ENCODE measurements at regions not wholly inside any gene's neighbourhood (a gene's known extent, or its start where the extent isn't known, plus 50 kb on each side); places are given as distances from the start of the nearest gene placed in this dataset.

DNA sequence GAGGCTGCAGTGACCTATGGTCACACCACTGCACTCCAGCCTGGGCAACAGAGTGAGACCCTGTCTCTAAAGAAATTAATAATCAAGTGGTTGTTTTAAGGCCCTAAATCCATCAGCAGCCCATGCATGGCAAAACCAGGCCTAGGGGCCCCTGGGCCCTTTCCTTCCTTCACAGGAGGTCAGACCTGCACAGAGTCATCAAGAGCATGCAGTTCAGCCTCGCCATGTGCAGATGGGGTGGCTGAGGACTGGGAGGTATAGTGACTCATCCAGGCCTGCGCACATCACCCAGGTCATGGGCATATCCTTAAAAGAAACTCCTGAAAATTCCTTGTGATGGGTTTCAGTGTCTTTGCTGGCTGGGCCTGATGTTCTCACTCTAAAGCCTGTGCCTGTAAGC, 72.4 kb upstream of the AMZ2 start:
- Histone ChIP-seq H3K27ac (no peak overlapping the region), H3K27me3 (peaks cover under 1% of the 10 kb centered on the region), H3K4me3 (ENCODE audit: low read depth in 1 of 2, low read length in 1 of 2) (no peak overlapping the region), H3K9me3 (no peaks in the 10 kb centered on the region), H3K36me3 (no peaks in the 10 kb centered on the region), H3K4me1 (ENCODE audit: control insufficient read depth in 1 of 2, insufficient read depth in 1 of 2, low read depth in 1 of 2, low read length in 1 of 2) (no peaks in the 10 kb centered on the region)
- no peak for TF ChIP-seq CTCF (IDR thresholded peaks at IDR 0.05)

- Histone ChIP-seq H3K27ac (no peak overlapping the region), H3K36me3 (no peaks in the 10 kb centered on the region), H3K9me3 (no peaks in the 10 kb centered on the region), H3K27me3 (peaks cover 4% of the 10 kb centered on the region), H3K4me1 (ENCODE audit: control insufficient read depth in 1 of 2, insufficient read depth in 1 of 2, low read depth in 1 of 2, low read length in 1 of 2) (no peaks in the 10 kb centered on the region), H3K4me3 (ENCODE audit: low read depth in 1 of 2, low read length in 1 of 2) (no peak overlapping the region)
- TF ChIP-seq CTCF (IDR thresholded peaks at IDR 0.05), result no peak
These were observed 71.9 kb upstream of the AMZ2 start for GRCh38 chr17:68175905-68176304.

- no peak for TF ChIP-seq CTCF (IDR thresholded peaks at IDR 0.05)
- Histone ChIP-seq H3K9me3 (no peaks in the 10 kb centered on the region), H3K27me3 (peaks cover 4% of the 10 kb centered on the region), H3K4me1 (ENCODE audit: control insufficient read depth in 1 of 2, insufficient read depth in 1 of 2, low read depth in 1 of 2, low read length in 1 of 2) (no peaks in the 10 kb centered on the region), H3K27ac (no peak overlapping the region), H3K36me3 (no peaks in the 10 kb centered on the region), H3K4me3 (ENCODE audit: low read depth in 1 of 2, low read length in 1 of 2) (no peak overlapping the region)
These were observed 71.1 kb upstream of the AMZ2 start for GRCh38 chr17:68176718-68177117.

DNA sequence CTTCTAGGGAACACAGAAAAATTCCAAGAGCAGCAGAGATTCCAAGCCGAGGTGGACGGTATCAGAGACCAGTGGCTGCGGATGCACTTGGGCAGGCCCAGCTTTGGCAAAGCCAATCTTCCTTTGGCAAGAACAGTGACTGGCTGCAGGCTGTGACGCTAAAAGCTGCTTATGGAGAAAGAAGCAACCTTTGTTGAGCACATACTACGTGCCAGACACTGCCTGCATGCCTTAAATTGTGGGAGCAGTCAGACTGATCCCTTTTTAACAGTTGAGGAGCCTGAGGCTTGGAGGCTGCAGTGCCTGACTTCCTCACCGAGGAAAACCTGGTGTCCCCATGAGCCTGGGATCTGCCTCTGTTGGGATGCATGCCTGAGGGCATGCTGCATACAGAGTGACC, 69.0 kb upstream of the AMZ2 start:
- TF ChIP-seq CTCF (IDR thresholded peaks at IDR 0.05), result no peak
- H3K36me3 ChIP-seq, result no peaks in the 10 kb centered on the region
- H3K27ac ChIP-seq, result no peak overlapping the region
- H3K9me3 ChIP-seq, result no peaks in the 10 kb centered on the region
- H3K4me3 ChIP-seq (ENCODE audit: low read depth in 1 of 2, low read length in 1 of 2), result no peak overlapping the region
- H3K4me1 ChIP-seq (ENCODE audit: control insufficient read depth in 1 of 2, insufficient read depth in 1 of 2, low read depth in 1 of 2, low read length in 1 of 2), result no peaks in the 10 kb centered on the region
- H3K27me3 ChIP-seq, result peaks cover 12% of the 10 kb centered on the region

GRCh38 chr17:68179236-68179925, 68.5 kb upstream of the AMZ2 start:
- TF ChIP-seq CTCF (IDR thresholded peaks at IDR 0.05), result no peak
- H3K27ac ChIP-seq, result no peak overlapping the region
- H3K36me3 ChIP-seq, result no peaks in the 10 kb centered on the region
- no peak overlapping the region for H3K4me3 ChIP-seq (ENCODE audit: low read depth in 1 of 2, low read length in 1 of 2)
- H3K9me3 ChIP-seq, result no peaks in the 10 kb centered on the region
- H3K4me1 ChIP-seq (ENCODE audit: control insufficient read depth in 1 of 2, insufficient read depth in 1 of 2, low read depth in 1 of 2, low read length in 1 of 2), result no peaks in the 10 kb centered on the region
- H3K27me3 ChIP-seq, result peaks cover 12% of the 10 kb centered on the region

GRCh38 chr17:68179926-68180285, 67.9 kb upstream of the AMZ2 start:
- Histone ChIP-seq H3K27me3 (peaks cover 12% of the 10 kb centered on the region), H3K27ac (no peak overlapping the region), H3K4me3 (ENCODE audit: low read depth in 1 of 2, low read length in 1 of 2) (no peak overlapping the region), H3K9me3 (no peaks in the 10 kb centered on the region), H3K4me1 (ENCODE audit: control insufficient read depth in 1 of 2, insufficient read depth in 1 of 2, low read depth in 1 of 2, low read length in 1 of 2) (no peaks in the 10 kb centered on the region), H3K36me3 (no peaks in the 10 kb centered on the region)
- no peak for TF ChIP-seq CTCF (IDR thresholded peaks at IDR 0.05)
